VCaP (cell line): ENCODE measurements at regions not wholly inside any gene's neighbourhood (a gene's known extent, or its start where the extent isn't known, plus 50 kb on each side); places are given as distances from the start of the nearest gene placed in this dataset.

Source experiments
- H3K27ac ChIP-seq: fragments of 450-650 bp; 2 replicates; pipeline ENCODE4 v1.5.1; 2017
- TF ChIP-seq, protein P1 (sequence below): fragments of 450-650 bp; conservative IDR thresholded peaks from 2 replicates; pipeline ENCODE4 v1.5.1; 2017; ENCODE audit warnings: mild to moderate bottlenecking, moderate library complexity

DNA sequence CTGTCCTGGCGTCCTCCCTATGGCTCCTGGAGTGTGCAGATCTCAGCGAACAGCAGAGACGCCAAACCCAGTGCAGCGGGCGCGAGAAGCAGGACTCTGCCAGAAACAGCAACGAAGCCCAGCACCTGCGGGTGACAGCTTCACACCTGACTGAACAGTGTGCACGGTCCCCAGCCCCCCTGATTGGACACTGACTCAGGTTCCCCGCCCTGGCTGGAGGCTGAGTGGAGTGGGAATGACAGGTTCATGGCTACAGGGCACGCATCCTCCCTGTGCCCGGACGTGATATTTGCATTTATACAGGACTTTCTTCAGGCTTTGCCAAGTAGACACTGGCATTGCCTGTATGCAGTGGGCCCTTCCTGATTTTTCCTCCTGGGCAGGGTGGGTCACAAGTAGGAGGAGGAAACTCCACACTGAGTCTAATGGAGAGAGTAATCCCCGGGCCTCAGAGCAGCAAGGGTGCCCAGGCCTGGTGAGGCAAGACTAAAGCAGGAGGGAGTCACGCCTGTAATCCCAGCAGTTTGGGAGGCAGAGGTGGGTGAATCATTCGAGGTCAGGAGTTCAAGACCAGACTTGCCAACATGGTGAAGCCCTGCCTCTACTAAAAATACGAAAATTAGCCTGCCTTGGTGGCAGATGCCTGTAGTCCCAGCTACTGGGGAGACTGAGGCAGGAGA, 71.6 kb downstream of the ASCL4 start:
- TF ChIP-seq, protein P1, sequence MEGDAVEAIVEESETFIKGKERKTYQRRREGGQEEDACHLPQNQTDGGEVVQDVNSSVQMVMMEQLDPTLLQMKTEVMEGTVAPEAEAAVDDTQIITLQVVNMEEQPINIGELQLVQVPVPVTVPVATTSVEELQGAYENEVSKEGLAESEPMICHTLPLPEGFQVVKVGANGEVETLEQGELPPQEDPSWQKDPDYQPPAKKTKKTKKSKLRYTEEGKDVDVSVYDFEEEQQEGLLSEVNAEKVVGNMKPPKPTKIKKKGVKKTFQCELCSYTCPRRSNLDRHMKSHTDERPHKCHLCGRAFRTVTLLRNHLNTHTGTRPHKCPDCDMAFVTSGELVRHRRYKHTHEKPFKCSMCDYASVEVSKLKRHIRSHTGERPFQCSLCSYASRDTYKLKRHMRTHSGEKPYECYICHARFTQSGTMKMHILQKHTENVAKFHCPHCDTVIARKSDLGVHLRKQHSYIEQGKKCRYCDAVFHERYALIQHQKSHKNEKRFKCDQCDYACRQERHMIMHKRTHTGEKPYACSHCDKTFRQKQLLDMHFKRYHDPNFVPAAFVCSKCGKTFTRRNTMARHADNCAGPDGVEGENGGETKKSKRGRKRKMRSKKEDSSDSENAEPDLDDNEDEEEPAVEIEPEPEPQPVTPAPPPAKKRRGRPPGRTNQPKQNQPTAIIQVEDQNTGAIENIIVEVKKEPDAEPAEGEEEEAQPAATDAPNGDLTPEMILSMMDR: no peak
- peak overlapping the region; percentile 55 for H3K27ac ChIP-seq

DNA sequence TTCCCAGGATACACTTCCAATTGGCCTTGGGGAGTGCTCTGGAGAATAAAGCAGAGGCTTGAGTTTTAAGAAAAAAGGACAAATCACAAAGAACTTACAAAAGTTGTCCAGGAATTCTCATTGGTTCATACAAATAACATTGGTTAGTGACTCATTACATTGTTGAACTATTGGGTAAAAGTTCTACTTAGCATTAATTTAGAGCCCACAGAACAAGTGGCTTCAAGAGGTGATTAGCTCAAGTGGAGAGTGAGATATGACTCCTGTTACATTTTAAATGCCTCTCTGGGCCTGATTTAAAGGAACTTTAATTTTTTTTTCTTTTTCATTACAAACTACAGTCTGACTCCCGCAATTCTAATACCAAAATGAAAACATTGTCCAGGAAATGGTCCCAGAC, 72.9 kb downstream of the ASCL4 start:
- no peak overlapping the region for H3K27ac ChIP-seq
- TF ChIP-seq, protein P1: no peak

DNA sequence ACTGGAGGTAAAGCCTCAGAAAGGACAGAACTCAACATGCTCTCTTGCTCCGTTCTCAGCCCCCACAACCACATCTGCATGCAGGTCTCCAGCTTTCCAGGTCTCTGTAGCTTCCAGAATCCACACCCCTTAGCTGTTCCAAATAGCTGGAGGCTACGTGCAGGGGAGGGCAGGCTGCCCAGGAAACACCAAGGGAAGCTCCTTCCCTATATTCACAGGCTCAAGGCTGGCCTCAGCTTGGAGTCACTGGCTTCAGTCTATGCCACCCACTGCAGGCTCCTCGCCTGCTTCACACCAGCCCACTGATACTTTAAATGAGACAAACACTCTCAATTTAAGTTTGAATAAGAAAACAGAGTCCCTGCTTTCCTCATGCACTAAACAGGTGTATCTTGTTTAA, 73.3 kb downstream of the ASCL4 start:
- no peak overlapping the region for H3K27ac ChIP-seq
- TF ChIP-seq, protein P1: no peak

DNA sequence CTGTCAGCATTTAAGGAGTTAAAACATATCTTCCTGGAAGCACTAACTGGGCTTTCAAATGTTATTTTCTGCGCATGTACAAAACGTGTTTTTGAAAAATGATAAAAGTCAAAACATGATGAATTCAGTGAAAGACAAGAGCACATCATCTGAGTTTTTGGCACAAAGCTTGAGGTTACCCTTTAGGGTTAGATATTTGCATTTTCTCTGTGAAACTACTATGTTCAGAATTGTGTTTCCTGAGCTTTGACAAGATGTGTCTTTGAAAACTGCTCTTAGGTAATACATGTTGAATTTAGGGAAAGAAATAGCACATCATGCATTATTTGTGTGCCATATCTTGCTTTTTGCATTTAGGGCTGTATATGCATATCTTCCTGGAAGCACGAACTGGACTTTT, 79.0 kb downstream of the ASCL4 start:
- TF ChIP-seq, protein P1: no peak

DNA sequence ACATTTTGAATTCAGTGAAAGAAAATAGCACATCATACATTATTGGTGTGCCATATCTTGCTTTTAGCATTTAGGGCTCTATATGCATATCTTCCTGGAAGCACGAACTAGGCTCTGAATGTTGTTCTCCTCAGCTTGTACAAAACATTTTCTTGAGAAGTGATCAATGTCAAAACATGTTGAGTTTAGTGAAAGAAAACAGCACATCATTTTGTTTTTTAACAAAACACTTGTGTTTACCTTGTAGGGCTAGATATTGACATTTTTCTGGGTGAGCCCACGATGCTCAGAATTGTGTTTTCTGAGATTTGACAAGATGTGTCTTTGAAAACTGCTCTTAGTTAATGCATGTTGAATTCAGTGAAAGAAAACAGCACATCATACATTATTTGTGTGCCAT, 81.0 kb downstream of the ASCL4 start:
- no peak overlapping the region for H3K27ac ChIP-seq
- TF ChIP-seq, protein P1: no peak

More for the DNA sequence above, 79.0 kb downstream of the ASCL4 start:
- H3K27ac ChIP-seq: no peak overlapping the region

DNA sequence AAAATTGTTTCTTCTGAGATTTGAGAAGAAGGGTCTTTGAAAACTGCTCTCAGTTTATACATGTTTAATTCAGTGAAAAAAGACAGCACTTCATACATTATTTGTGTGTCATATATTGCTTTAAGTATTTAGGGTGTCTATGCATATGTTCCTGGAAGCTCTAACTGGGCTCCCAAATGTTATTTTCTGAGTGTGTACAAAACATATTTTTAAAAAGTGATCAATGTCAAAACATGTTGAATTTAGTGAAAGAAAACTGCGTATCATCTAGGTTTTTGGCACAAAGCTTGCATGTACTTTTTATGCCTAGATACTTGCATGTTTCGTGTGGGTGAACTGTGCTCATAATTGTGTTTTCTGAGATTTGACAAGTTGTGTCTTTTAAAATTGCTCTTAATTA, 81.6 kb downstream of the ASCL4 start:
- TF ChIP-seq, protein P1: no peak
- H3K27ac ChIP-seq: no peak overlapping the region

DNA sequence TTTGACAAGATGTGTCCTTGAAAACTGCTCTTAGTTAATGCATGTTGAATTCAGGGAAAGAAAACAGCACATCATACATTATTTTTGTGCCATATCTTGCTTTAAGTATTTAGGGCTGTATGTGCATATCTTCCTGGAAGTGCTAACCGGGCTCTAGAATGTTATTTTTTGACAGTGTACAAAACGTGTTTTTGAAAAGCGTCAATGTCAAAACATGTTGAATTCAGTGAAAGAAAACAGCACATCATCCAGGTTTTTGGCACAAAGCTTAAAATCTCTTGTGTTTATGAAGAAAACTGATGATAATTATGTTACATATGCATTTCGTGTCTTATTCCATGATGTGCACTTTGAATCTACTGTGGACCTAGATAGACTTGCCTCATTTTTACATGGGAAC, 82.7 kb downstream of the ASCL4 start:
- H3K27ac ChIP-seq: no peak overlapping the region
- TF ChIP-seq, protein P1: no peak
